ENCODE measurements at regions not wholly inside any gene's neighbourhood (a gene's known extent, or its start where the extent isn't known, plus 50 kb on each side); places are given as distances from the start of the nearest gene placed in this dataset.

DNA sequence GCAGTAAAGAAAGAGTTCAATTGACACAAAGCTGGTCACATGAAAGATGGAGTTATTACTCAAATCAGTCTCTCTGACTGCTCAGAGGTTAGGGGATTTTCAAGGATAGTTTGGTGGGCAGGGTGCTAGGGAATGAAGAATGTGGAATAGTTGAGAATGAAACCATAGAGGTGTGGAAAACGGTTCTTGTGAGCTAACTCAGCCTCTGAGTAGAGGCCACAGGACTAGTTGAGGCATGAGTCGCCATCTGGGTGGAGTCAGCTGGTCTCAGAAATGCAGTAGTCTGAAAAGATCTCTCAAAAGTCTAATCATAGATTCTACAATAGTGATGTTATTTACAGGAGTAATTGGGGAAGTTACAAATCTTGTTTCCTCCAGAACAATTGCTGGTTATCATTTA lies 178.9 kb upstream of the SPEF2 start:
- TF ChIP-seq, protein P1, sequence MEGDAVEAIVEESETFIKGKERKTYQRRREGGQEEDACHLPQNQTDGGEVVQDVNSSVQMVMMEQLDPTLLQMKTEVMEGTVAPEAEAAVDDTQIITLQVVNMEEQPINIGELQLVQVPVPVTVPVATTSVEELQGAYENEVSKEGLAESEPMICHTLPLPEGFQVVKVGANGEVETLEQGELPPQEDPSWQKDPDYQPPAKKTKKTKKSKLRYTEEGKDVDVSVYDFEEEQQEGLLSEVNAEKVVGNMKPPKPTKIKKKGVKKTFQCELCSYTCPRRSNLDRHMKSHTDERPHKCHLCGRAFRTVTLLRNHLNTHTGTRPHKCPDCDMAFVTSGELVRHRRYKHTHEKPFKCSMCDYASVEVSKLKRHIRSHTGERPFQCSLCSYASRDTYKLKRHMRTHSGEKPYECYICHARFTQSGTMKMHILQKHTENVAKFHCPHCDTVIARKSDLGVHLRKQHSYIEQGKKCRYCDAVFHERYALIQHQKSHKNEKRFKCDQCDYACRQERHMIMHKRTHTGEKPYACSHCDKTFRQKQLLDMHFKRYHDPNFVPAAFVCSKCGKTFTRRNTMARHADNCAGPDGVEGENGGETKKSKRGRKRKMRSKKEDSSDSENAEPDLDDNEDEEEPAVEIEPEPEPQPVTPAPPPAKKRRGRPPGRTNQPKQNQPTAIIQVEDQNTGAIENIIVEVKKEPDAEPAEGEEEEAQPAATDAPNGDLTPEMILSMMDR (IDR thresholded peaks at IDR 0.05) = no peak
- TF ChIP-seq POLR2A (IDR thresholded peaks at IDR 0.05) = no peak

Data from vagina (tissue), 2 donors.